ENCODE measurements at regions not wholly inside any gene's neighbourhood (a gene's known extent, or its start where the extent isn't known, plus 50 kb on each side); places are given as distances from the start of the nearest gene placed in this dataset.

GRCh38 chr12:3365463-3366411, 125.3 kb upstream of the PRMT8 start:
- peak; percentile 77 for ATAC-seq
- TF ChIP-seq BACH2 (CRISPR knock-in tag; IDR thresholded peaks at IDR 0.05; ENCODE audit: borderline replicate concordance) (no peak), PPARA (CRISPR knock-in tag; IDR thresholded peaks at IDR 0.05; ENCODE audit: borderline replicate concordance) (no peak), ESRRG (CRISPR knock-in tag; IDR thresholded peaks at IDR 0.05) (no peak)

- ATAC-seq = no peak
- TF ChIP-seq OSR1 (CRISPR knock-in tag; IDR thresholded peaks at IDR 0.05) = no peak
- TF ChIP-seq ZNF8 (CRISPR knock-in tag; IDR thresholded peaks at IDR 0.05) = no peak
- no peak for TF ChIP-seq TCF4 (CRISPR knock-in tag; IDR thresholded peaks at IDR 0.05; ENCODE audit: borderline replicate concordance)
- no peak for TF ChIP-seq CSRNP3 (CRISPR knock-in tag; IDR thresholded peaks at IDR 0.05)
- TF ChIP-seq RARB (CRISPR knock-in tag; IDR thresholded peaks at IDR 0.05) = no peak
- no peak for TF ChIP-seq CREB5 (CRISPR knock-in tag; IDR thresholded peaks at IDR 0.05; ENCODE audit: low read depth)
- TF ChIP-seq ZFP30 (CRISPR knock-in tag; IDR thresholded peaks at IDR 0.05) = no peak
- TF ChIP-seq POU6F1 (CRISPR knock-in tag; IDR thresholded peaks at IDR 0.05; ENCODE audit: borderline replicate concordance, low read depth) = no peak
- TF ChIP-seq ZNF70 (CRISPR knock-in tag; IDR thresholded peaks at IDR 0.05) = no peak
- no peak for TF ChIP-seq TOX (CRISPR knock-in tag; IDR thresholded peaks at IDR 0.05; ENCODE audit: borderline replicate concordance)
- no peak for TF ChIP-seq ZC3H10 (CRISPR knock-in tag; IDR thresholded peaks at IDR 0.05)
Observed at GRCh38 chr12:3366451-3367110, 124.4 kb upstream of the PRMT8 start.

- no peak for ATAC-seq
- TF ChIP-seq PATZ1 (CRISPR knock-in tag; IDR thresholded peaks at IDR 0.05; ENCODE audit: borderline replicate concordance) (no peak), CREB5 (CRISPR knock-in tag; IDR thresholded peaks at IDR 0.05; ENCODE audit: low read depth) (no peak), SNAI2 (CRISPR knock-in tag; IDR thresholded peaks at IDR 0.05) (no peak), OSR1 (CRISPR knock-in tag; IDR thresholded peaks at IDR 0.05) (no peak), TSHZ2 (CRISPR knock-in tag; IDR thresholded peaks at IDR 0.05) (no peak), RARB (CRISPR knock-in tag; IDR thresholded peaks at IDR 0.05) (no peak), ISL1 (CRISPR knock-in tag; IDR thresholded peaks at IDR 0.05) (no peak), TOX (CRISPR knock-in tag; IDR thresholded peaks at IDR 0.05; ENCODE audit: borderline replicate concordance) (no peak), ZNF8 (CRISPR knock-in tag; IDR thresholded peaks at IDR 0.05) (no peak), GLIS3 (CRISPR knock-in tag; IDR thresholded peaks at IDR 0.05) (no peak), CSRNP3 (CRISPR knock-in tag; IDR thresholded peaks at IDR 0.05) (no peak), ARNTL (CRISPR knock-in tag; IDR thresholded peaks at IDR 0.05; ENCODE audit: borderline replicate concordance, low read depth) (no peak)
Observed at GRCh38 chr12:3367750-3368444, 123.1 kb upstream of the PRMT8 start.

All from SK-N-SH treated with all-trans-retinoic acid at 6 μM for 48 hours (cell line).